GM19455 (cell line): ENCODE measurements at regions not wholly inside any gene's neighbourhood (a gene's known extent, or its start where the extent isn't known, plus 50 kb on each side); places are given as distances from the start of the nearest gene placed in this dataset.

Experiments used
- ATAC-seq: cut with Tn5 transposase; IDR thresholded peaks from one replicate; pipeline ENCODE4 v1.9.1; 2021; ENCODE audit not compliant: unreplicated experiment

DNA sequence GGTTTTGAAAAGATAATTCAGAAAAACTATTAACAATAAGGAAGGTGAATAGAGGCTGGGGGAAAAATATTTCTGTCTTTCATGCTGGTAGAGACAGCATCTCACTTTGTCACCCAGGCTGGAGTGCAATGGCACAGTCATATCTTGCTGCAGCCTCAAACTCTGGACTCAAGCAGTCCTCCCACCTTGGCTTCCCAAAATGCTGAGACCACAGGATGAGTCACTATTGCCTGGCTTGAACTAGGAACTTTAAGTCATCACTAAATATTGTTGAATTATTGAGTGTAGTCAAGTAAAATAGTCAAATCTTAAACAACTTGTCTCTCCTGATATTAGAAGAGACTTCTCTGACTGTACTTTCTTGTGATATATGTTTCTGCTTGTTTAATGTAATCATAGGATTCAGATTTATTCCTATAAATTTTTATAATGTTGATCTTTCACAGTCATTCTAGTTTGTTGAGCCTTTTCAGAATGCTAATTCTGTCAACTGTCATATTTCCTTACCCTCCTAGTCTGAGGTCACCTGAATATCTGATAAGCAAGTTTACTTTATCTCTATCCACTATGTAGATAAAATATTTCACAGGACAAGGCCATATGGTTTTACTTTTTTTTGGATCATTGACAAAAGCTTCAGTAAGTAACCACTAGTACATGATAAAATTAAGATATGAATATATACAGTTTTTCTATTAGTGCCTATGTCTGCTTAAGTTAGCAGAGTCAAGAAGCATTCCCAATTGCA is 1696.5 kb downstream of the MAT2B start:
- ATAC-seq: no peak

DNA sequence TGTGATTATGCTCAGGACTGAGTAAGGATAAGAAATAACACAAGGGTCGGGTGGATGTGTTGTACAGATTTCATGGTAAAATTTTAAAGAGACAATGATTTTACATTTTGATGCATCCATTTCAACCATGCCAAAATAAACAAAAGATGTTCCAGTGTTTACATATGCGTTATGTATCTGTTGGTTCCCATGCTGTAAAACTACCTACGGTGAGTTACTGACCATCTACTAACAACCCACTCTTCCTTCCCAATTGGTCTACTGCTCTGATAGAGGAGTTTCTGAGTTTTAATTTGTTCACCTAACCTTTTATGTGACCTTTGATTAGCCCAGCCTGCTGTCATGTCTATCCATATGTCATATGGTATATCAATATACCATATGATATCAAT is 1697.1 kb downstream of the MAT2B start:
- ATAC-seq: no peak

- no peak for ATAC-seq
These were observed 1703.8 kb downstream of the MAT2B start for GRCh38 chr5:165209101-165209727.

GRCh38 chr5:165224366-165225045 is 1719.1 kb downstream of the MAT2B start:
- ATAC-seq: no peak

GRCh38 chr5:165227515-165227914 is 1722.1 kb downstream of the MAT2B start:
- ATAC-seq: no peak

DNA sequence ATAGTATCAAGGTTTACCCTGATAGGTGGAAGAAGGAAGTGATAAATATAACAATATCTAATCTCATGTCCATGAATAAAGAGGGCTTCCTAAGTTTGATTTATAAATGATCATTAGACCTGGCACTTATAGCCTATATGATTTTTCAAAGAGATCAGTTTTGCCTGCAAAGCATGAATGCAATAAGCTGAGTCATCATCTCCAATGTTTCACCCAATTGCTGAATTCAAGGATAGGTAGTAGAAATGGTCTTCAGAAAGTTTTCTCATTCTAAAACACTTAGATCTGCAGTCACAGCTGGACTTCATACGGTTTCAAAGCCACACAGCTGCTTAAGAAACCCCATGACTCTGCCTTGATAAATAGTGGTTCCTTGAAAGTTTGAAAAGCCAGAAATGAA is 1722.8 kb downstream of the MAT2B start:
- no peak for ATAC-seq

GRCh38 chr5:165231821-165232508 is 1726.5 kb downstream of the MAT2B start:
- ATAC-seq: no peak

DNA sequence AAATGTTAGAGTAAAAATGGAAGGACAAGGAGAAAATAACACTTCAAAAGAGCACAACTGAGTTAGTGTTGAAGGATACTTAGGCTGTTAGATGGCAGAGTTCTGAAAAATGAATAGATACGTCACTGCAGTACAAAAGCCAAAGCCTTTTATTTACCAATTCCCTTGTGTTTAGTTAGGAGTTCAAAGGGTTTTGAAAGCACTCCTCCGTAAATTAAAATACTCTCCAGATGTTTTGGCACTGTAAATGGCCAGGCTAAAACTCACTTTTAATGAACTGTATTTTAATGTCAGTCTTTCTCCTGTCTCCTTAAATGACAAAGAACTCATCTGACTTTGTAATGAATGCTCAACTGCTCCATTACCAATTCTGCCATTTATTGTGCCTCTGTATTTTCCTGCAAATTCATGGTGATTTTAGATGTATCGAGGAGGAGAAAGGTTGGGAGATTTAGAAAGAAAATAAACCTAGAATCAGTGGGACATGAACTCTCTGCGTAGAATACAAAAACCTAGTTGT is 1727.2 kb downstream of the MAT2B start:
- ATAC-seq: no peak

DNA sequence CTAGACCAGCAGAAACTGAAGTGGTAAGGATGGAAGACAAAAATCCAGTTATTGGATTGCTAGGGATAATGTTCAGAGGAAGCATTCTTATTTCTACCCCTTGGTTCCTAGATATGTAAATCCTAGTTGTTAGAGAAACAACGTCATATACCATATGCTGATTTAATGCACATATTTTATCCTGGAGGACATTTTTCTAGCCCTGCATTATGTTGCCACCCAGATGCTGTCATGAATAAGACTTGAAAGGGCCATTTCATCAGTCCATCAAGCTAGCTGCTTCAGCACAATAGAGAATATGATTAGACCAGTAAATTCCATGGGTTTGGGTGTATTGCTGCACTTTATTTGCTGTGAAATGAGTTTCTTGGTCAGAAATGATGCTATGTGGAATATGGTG is 1736.4 kb downstream of the MAT2B start:
- no peak for ATAC-seq

DNA sequence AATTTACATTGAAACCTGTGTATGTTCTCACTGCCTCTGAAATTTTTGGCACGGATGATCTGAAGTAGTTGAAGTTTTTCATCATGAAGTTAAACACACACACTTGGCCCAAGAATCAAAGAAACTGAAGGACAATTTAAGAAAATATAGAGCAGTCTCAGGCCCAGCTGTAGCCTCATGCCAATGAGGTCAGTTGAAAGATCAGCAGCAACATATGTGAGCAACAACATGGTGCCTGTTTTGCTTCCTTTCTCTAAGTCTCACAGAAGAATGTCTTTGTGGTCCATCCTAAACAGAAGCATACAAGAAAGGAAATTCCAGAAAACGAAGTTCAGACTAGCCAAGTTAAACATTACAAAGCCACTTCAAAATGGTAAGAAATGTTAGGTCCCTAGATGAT is 1737.2 kb downstream of the MAT2B start:
- ATAC-seq: no peak

- ATAC-seq: no peak
These were observed 1739.0 kb downstream of the MAT2B start for GRCh38 chr5:165244407-165244806.

DNA sequence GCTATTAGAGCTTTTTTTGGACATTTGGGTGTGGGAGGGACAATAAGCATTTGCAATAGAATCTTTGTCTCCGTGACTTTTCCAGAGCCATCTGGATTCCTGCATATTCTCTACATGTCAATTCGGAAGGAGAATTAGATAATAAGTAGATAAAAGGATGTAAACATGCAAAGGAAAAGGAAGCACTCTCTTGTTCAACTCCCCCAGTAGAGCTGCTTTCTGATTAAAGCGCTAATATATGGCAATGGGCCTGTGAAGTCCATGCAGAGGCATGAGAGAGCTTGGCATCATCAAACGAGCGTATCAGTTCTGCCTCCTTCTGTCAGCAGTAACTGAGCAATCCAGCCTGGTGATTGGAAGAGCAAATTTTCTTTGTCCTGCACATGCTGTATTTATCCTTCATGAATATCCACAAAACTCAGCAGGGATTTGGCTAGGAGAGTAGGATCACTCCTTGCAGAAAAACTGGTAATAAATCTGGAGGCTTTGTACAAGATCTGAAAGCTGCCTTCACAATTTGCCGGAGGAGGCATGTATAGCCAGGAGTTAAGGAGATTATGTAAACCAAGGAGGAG is 1752.9 kb downstream of the MAT2B start:
- ATAC-seq: no peak

GRCh38 chr5:165260426-165260825 is 1755.0 kb downstream of the MAT2B start:
- ATAC-seq: no peak

- no peak for ATAC-seq
These were observed 1758.1 kb downstream of the MAT2B start for GRCh38 chr5:165263536-165263935.

- no peak for ATAC-seq
These were observed 1761.5 kb downstream of the MAT2B start for GRCh38 chr5:165266939-165267338.

GRCh38 chr5:165272436-165272835 is 1767.0 kb downstream of the MAT2B start:
- ATAC-seq: no peak

GRCh38 chr5:165277661-165278060 is 1772.2 kb downstream of the MAT2B start:
- no peak for ATAC-seq

- ATAC-seq: no peak
These were observed 1777.1 kb downstream of the MAT2B start for GRCh38 chr5:165282491-165282890.

DNA sequence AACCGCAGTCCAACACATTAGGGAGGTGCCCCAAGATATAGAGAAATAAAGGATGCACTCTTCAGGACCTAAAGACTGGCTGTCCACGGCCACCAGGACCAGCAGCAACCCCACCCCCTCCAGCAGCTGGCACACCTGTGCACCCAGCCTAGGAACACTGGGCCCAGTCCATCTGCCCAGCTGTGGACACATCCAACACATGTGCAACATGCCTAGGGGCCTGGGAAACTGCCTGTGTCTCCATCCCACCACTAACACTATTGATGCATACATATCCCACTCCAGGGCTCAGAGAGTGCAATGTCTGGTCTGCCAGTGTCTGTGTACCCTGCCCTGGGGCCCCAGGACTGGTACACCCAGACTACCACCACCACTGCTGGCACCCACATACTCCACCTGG is 1781.3 kb downstream of the MAT2B start:
- no peak for ATAC-seq

DNA sequence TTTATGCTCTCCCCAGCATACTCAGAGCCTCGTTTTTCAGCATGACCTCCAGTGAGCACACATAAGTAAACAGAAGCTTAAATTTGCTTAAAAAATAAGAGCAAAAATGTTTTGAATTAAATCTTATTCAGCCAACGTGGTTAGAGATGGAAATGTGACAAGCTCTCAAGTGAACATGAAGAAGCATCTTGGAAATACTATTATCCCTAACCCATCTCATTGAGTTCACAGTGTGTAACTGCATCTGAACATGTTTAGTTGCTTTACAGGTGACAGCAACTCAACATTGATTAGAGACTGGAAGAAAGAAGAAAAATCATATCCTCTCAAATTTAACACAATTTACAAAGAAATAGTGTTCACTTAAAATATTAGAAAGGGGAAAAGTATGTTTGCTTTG is 1785.1 kb downstream of the MAT2B start:
- ATAC-seq: no peak
